ENCODE measurements at regions not wholly inside any gene's neighbourhood (a gene's known extent, or its start where the extent isn't known, plus 50 kb on each side); places are given as distances from the start of the nearest gene placed in this dataset.
A peak's percentile ranks its signal among the peaks of the same experiment; 100 is the strongest.
"Not testable (repeated sequence)": the region's sequence is repeated elsewhere in the genome, so short reads cannot be mapped to it uniquely, and the experiment has no call there.

DNA sequence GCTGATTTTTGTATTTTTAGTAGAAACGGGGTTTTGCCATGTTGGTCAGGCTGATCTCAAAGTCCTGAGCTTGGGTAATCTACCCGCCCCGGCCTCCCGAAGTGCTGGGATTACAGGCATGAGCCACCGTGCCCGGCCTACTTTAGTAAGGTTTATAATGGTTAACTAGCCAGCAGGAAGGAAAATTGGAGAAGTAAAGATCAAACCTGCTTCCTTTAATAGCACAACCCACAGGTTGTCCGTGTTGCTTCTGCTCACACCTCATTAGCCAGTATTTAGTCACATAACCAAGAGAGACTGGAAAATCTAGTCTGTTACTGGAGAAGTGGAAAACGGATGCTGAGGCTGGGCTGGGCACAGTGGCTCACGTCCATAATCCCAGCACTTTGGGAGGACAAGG, 51.9 kb upstream of the TBL1XR1 start:
- no peak for DNase-seq

DNA sequence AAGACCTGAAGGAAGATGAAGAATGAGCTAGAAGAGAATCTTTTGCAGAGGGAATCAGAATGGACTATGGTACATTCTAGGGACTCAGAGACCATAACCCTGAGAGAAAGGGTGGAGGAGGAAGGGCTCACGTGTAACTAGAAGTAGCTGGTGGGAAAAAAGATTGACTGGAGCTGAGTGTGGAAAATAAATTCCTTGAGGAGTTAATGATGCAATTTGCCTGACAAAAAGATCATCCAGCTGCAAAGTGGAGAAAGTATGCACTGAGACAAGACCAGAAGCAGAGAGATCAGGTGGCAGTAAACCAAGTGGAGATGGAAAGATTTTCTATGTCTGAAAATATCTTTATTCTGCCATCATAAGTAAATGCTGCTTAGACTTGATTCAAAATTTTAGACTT, 52.9 kb upstream of the TBL1XR1 start:
- no peak for DNase-seq

DNA sequence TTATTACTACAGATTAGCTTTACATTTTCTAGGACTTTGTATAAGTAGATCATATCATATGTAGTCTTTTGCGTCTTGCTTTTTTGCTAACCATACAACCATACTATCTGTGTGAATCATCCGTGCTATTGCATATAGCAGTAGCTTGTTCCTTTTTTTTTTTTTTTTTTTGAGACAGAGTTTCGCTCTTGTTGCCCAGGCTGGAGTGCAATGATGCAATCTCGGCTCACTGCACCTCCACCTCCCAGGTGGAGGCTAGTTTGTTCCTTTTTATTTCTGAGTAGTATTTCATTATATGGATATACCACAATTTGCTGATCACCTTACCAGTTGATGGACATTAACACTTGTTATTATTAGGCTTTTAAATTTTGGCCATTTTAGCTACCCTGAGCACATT, 54.5 kb upstream of the TBL1XR1 start:
- no peak for DNase-seq

DNA sequence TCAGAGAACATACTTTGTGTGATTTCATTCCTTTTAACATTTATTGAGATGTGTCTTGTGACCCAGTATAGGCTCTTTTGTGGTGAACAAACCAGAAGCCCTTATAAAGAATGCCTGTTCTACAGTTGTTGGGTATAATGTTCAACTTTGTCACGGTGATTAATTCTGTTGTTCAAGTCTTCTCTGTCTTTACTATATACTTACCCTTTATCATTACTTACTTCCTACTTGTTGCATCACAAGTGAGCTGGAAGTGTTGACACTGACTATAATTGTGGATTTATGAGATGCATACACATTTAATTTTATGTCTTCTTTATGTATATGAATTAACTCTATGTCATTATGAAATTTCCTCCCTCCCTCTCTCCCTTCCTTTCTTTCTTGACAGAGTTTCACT, 59.7 kb upstream of the TBL1XR1 start:
- no peak for DNase-seq

DNA sequence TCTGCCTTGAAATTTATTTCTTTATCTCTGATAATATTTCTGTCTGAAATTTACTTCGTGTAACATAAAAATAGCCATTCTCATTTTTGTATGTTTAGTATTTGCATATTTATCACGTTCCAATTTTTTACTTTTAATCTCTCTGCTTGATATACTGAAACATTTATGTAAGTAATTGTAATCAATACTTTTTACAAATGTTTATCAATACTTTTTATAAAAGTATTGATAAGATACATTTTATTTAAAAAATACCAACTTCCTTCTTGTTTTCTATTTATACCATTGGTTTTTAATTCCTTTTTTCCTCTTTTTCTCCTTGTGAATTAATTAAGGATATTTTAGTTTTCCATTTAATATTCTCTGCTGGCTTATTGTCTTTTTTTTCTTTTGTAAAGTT, 60.3 kb upstream of the TBL1XR1 start:
- no peak for DNase-seq

DNA sequence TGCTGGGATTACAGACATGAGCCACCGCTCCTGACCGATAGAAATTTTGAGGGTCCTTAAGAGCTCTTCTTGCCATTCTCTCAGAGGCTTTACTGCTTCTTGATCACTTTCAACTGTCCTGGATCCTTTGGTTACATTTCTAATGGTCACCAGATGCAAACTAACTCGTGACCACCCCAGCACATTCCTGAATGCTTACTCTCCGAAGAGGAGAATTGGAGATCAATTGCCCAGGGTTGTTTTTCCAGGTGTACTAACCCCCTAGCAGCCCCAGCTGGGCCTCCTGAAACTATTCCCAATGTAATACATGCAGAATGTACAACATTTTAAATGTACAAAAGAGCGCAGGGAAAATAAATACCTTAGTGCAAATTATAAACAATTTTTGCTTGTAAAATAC, 65.1 kb upstream of the TBL1XR1 start:
- no peak for DNase-seq

DNA sequence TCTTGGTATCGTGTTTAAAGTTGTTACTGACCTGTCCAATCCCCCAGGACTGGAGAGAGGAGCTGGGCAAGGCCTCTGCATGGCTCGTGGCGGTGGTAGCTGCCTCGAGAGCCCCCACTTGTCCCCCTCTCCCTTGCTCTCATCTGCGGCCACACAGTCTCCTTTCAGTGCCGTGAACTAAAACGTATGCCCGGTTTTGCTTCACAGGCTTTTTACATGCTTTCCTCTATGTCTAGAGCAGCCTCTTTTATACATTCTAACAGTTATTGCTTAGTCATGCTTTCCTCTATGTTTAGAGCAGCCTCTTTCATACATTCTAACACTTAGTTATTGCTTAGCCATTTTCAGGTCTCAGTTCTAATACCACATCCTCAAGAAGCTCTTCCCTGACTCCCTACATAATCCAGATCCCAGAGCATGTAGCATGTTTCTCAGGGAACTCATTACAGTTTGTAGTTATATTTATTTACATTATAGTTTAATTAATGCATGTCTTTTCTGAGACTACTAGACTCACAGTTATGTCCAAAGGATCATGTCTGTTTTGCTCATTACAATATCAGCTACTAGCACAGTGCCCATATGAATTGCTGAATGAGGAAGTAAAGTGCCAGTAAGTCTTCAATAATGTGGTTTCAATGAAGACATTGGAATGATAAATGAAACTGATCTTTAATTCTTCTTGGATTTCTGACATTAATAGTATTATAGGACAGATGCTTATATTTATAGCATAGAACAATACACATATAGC, 66.5 kb upstream of the TBL1XR1 start:
- no peak for DNase-seq

DNA sequence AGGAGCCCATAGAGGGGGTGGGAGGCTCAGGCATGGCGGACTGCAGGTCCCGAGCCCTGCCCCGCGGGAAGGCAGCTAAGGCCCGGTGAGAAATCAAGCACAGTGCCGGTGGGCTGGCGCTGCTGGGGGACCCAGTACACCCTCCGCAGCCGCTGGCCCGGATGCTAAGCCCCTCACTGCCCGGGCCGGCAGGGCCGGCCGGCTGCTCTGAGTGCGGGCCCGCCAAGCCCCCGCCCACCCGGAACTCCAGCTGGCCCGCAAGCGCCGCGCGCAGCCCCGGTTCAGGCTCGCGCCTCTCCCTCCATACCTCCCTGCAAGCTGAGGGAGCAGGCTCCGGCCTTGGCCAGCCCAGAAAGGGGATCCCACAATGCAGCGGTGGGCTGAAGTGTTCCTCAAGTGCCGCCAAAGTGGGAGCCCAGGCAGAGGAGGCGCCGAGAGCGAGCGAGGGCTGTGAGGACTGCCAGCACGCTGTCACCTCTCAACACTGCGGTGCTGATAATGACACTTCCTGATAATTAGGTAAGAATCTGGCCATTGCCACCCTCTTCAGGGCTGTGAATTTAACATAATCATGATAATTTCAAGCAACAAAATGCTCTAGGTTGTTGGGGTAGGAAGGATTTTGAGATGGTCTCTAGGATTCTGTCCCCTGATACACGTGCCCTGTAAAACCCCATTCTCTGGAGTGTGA, 74.7 kb upstream of the TBL1XR1 start:
- not testable (repeated sequence) for DNase-seq

DNA sequence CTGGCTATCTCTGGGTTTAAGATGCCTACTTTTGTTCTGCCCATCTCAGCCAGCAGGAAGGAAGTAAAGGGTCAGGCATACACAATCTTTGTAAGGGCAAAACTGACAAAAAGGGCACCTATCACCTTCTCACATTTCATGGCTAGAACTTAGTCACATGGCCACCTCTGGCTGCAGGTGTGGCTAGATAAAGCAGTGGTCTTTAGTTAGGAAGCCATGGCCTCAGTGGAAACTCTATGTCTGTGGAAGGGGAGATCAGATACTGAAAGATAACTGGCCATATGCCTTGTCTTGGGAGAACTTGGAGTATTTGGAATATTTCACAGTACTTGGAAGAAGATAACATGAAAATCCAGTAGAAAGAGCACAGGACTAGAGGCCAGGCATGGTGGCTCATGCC, 80.7 kb upstream of the TBL1XR1 start:
- no peak for DNase-seq

DNA sequence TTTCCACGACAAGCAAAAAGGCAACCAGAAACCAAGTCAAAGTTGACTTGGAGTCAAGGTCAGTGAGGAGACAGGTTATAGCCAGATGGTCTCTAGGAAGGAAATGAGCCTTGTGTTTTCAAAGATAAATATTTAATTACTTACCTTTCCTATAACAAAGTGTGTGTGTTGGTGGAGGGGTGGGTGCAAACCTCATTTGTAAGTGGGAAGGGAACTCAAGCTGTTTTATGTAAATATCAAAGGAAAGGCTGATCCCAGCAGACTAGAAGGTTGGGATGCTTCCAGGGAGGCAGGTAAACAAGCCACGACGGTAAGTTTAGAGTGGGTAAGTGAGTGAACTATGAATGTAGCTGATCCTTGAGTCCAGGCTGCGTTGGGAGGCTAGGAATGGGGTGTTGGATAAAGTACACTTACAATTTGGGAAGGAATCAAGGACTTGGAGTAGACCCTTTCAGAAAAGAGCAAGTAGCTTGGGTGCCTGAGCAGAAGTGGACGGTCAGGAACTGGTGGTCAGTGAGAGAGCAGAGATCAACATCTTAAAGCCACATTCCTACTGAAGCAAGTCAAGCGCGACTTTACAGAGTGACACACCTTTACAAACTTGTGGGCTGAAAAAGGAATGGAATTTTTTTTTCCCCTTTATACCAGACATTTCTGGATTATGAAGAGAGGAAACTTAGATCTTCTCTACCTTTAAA, 82.0 kb upstream of the TBL1XR1 start:
- no peak for DNase-seq

DNA sequence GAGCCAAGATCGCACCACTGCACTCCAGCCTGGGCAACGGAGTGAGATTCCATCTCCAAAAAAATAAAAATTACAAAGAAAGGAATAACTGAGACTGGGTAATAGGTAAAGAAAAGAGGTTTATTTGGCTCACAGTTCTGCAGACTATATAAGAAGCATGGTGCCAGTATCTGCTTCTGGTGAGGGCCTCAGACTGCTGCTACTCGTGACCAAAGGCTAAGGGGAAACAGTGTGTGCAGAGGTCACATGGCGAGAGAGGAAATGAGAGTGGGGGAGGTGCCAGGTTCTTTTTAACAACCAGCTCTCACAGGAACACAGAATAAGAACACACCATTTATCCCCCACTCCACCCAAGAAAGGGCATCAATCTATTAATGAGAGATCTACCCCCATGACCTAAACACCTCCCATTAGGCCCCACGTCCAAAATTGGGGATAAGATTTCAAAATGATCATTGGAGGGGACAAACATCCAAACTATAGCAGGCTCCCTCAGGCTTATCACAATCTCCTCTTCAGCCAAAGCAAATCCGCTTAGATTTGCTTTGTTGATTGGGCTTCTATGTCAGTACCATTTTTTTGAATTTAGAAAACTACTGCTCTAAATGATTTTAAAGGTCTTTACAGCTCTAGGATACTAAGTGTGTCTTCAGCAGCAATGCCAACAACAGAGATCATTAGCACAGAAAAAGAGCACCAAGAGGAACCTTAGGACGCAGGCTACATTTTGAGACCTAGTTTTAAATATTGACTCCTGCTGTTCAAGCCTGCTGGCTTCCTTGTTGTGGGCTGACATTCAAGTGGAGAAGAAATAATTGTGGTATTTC, 84.2 kb upstream of the TBL1XR1 start:
- peak in 1 of 2 experiments; percentile 1 for DNase-seq

DNA sequence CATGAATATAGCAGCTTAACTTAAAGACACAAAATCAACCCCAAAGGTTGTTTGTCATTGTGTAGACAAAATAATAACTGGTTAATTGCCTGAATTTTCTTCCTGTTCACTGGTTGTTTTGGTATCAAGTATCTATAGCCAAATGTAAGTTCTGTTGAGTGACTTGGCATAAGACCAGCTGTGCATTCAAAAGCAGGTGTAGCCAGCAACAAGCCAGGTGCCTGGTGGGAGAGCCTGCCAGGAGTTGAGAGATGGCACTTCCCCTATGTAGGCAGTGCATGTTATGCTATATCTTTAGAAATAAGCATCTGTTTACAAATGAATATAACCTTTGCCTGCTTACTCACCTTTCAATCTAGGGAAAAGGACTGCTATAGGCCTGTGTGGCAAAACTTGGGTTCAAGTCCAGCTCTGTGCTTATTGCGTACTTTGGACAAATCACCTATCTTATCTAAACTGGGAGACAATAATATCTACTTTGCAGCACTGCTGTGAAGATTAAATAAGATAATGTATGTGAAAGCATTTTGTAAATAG, 84.9 kb upstream of the TBL1XR1 start:
- no peak for DNase-seq

DNA sequence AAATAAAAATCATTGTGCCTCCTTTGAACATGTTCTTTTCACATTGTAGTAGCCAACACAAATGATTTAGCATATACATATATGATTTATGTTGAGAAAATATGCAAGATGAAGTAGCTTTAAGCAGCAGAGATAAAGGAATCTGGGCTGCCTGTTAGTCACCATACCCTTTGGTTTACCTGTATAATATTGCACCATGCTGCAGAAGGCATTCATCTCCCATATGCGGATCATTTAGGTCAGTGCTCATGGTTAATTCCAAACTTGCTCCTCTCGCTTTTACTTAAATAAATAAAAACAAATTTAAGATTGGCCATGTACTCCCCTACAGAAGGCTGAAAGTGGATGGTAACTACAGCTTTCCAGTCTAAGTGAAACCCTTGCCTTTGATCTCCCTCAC, 86.7 kb upstream of the TBL1XR1 start:
- DNase-seq = no peak

DNA sequence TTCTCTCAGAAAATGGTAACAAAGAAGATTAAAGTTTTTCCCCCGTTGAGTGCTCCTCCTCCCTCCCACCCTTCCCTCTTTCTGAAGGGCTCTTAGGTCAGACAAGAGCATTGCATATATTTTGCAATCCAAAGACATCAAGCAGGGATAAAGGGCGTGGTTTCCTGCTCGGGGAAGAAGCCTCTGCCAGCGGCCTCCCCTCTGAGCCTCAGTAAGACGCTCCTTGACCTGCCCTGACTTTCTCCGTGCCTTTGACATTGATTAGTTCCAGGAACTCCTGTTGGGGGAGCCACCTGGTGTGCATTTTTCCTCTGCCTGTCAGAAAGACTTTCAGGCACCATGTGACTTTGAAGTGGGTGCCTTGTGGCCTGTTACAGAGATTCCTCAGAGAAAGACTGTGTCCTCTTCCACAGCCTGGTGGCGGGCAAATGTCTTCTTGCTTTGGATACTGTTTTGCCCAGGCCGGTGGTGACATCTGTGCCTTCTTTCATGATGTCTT, 87.2 kb upstream of the TBL1XR1 start:
- DNase-seq = no peak

DNA sequence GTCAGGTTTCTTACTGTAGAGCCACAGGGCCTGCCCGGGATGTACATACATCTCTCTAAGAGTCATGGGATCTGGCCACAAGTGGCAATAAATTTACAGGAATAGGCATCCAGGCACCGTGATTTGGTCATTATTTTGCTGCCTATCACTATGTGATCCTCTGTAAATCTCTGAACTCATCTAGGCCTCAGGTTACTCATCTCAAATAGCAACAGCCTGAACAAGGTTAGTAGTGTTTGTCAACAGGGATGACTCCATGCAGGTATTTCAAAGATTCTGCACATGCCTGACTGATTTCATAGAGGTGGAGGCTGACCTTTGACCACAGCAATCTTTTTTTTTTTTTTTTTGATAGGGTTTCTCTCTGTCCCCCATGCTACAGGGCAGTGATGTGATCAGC, 88.8 kb upstream of the TBL1XR1 start:
- DNase-seq = no peak

DNA sequence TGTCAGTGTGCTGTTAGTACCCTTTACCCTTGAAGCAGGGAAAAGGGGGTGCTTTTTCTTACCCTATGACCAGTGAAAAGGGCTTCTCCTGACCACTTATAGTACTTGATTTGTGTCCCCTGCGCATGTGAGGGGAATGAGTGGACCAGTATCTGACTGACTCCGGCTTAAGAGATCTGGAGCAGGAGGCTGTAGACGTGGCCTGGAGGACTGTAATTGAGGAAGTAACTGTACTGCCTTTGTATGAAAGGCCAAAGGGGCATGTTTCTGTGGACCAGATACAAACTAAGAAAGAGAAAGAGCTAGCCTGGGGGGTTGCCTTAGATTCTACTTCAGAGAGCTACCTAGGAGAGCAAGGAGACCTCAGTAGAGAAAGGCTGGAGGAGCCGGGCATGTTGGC, 89.9 kb upstream of the TBL1XR1 start:
- no peak for DNase-seq

DNA sequence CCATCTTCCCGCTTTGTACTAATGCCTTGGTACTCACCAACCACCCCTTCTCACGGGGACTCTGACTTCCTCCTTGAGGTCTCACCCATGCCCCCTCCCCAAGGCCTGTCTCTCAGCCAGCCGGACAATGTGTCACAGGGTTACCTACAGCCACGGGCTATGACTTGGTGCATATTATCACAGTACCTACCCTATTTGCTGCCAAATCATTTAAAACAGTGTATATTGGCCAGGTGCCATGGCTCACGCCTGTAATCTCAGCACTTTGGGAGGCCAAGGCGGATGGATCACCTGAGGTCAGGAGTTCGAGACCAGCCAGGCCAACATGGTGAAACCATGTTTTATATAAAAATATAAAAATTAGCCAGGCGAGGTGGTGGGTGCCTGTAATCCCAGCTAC, 93.4 kb upstream of the TBL1XR1 start:
- no peak for DNase-seq

DNA sequence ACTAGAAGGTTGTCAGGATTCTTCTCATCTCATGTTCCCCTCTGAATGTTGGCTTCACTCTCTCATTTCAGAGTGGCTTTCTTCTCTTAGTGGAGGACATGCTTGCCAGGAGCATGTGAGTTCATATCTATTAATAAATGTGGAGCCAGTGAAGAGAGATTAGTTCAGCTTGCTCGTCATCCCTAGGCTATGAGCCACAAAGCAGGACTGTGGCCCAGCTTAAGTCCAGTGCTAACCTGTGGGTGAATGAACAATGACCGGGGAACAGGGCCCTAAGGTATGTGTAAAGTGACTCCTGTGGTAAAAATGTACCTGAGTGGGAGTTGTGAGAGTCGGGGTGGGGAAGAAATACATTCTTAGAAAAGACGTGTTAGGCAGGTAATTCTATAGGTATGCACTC, 96.9 kb upstream of the TBL1XR1 start:
- no peak for DNase-seq

DNA sequence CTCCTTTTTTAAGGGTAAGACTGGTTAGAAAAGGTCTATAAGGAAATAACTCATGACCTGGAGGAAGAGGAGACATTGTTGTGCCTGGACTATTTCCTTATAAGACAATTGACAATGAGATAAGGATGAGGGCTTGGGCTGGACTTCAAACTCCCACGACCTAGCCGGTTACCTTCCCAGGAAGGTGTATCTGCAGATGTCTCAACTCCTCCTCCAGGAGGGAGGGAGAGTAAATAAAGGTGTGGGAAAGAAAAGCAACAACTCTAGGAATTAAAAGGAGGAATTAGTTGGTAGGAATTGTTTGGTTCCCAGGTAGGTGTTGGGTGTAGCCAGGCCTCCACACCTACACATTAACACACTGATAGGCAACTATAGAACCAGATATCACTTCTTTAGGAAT, 97.8 kb upstream of the TBL1XR1 start:
- no peak for DNase-seq

DNA sequence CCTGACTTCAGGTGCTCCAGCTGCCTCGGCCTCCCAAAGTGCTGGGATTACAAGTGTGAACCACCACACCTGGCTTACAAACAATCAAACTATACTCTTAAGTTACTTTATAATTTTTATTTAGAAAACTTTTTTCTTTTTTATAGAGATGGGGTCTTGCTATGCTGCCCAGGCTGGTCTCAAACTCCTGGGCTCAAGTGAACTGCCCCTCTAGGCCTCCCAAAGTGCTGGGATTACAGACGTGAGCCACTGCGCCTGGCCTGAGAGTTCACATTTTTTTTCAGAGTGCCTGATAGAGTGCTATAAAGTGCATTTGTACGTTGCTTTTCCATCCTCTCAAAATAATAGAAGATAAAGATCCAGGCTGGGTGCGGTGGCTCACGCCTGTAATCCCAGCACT, 102.0 kb upstream of the TBL1XR1 start:
- DNase-seq = no peak

DNA sequence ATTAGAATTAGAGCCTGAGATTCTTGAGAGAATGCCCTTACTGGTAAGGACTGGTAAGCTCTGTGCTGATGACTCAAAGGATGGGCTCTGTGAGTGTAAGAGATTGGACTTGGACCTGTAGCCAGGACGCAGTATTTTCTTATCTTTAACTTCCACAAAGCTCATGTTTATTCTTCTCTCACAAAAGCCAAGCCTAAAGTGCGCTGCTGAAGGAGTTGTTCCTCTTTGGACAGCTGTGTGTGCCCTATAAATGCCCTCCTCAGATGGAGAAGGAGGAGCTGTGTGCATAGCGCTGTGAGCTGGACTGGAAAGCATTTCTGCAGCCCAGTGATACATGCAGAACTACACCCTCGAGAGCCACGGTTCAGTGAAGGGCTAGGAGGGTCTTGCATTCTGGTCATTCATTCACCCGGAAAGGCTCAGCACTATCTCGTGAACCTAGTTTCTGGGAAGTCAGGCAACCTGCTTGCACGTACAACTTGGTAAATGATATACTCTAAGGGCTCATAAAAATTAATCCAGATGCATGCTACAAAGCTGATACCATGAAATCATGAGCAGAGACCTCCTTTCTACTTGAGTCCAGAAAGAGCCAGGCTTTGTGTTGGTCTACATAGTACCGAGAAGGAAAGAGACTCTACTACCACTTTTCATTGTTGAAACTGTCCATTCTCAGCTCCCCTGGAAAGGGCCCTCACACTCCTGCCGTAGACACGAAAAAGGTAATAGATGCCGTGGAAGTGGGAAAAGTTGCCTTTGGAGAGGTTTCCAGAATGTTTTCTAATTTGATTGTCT, 103.0 kb upstream of the TBL1XR1 start:
- no peak for DNase-seq

DNA sequence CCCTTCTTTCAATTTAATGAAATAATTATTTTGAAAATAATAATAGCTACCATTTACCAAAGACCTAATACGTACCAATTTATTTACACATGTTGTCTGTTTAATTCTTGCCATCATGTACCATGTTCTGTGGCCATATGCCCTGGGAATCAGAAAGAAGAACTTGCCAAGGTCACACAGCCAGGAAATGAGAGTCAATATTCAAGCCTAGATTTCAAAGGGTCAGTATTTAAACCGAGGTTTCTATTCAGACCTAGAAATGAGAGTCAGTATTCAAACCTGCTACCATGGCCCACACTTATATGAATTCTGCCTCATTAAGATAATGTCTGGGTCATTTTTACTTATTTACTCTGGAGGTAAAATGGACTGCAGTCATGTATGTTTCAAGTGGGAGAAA, 103.6 kb upstream of the TBL1XR1 start:
- DNase-seq = no peak
